ENCODE measurements at regions not wholly inside any gene's neighbourhood (a gene's known extent, or its start where the extent isn't known, plus 50 kb on each side); places are given as distances from the start of the nearest gene placed in this dataset.
"Not testable (repeated sequence)": the region's sequence is repeated elsewhere in the genome, so short reads cannot be mapped to it uniquely, and the experiment has no call there.

GRCh38 chrX:77061545-77061944 is 385.6 kb upstream of the FGF16 start:
- no peak overlapping the region for H3K4me3 ChIP-seq (ENCODE audit: low read length)
- no peak for TF ChIP-seq ZNF274 (IDR thresholded peaks at IDR 0.05; ENCODE audit: low read depth, low read length)

- TF ChIP-seq ZNF274 (IDR thresholded peaks at IDR 0.05; ENCODE audit: low read depth, low read length): no peak
- H3K4me3 ChIP-seq (ENCODE audit: low read length): no peak overlapping the region
Observed at GRCh38 chrX:77065896-77066295, 381.3 kb upstream of the FGF16 start.

DNA sequence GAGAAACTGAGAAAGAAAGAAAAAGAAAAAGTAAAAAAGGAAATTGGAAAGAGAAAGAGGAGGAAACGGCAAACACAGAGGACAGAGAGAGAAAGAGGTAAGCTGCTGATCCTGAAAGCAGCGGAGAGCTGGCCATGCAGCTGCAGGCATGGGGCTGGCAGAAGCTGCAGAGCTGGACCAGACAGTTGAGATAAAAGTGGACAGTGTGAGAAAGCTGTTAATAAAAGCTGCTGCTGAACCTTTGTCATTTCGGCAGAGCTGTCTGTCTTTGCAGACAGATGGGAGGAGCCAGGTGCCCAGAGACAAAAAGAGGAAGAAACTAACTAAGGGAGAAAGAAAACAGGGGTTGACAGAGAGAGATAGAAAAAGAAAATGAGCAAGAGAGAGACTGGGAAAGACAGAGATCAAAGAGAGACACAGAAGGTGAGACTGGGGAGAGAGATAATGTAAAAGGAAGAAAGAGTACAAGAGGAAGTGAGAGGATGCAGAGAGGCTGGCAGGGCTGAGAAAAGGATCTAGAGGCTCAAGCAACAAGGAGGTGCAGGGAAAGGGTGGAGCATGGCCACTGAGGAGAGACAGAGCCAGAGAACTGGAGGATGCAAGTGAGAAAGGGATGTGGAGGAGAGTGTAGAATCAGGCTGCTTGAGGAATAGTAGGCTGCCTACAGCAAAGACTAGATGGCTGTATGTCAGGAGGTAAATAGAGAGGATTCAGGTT is 376.8 kb upstream of the FGF16 start:
- no peak for TF ChIP-seq ZNF274 (IDR thresholded peaks at IDR 0.05; ENCODE audit: low read depth, low read length)
- peak overlapping the region; percentile 10; the same call in 1 of the 2 replicates for H3K4me3 ChIP-seq (ENCODE audit: low read length)

DNA sequence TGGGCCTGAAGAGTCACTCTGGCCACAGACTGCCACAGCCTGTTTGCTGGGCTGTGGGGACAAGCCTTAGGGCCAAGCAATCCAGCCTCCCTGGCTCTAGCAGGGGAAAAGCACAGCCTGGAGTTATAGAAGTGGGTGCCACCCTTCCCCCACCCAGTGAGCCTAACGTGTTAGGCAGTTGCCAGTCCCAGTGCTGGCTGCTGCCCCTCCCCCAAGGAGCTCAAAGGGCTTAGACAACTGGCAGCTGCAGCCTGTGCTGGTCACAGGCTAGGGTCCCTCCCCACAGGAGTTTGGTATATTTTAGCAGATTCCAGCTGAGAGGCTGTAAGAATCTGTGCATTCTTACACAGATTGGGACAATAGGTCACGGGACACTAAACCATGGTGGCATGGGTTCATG is 370.3 kb upstream of the FGF16 start:
- no peak for TF ChIP-seq ZNF274 (IDR thresholded peaks at IDR 0.05; ENCODE audit: low read depth, low read length)
- no peak overlapping the region for H3K4me3 ChIP-seq (ENCODE audit: low read length)

GRCh38 chrX:77081237-77081636 is 366.0 kb upstream of the FGF16 start:
- not testable (repeated sequence) for H3K4me3 ChIP-seq (ENCODE audit: low read length)

- no peak for TF ChIP-seq ZNF274 (IDR thresholded peaks at IDR 0.05; ENCODE audit: low read depth, low read length)
Observed at GRCh38 chrX:77085372-77085771, 361.8 kb upstream of the FGF16 start.

GRCh38 chrX:77087529-77088169 is 359.5 kb upstream of the FGF16 start:
- no peak for TF ChIP-seq ZNF274 (IDR thresholded peaks at IDR 0.05; ENCODE audit: low read depth, low read length)

More at GRCh38 chrX:77085372-77085771, 361.8 kb upstream of the FGF16 start:
- no peak overlapping the region for H3K4me3 ChIP-seq (ENCODE audit: low read length)

DNA sequence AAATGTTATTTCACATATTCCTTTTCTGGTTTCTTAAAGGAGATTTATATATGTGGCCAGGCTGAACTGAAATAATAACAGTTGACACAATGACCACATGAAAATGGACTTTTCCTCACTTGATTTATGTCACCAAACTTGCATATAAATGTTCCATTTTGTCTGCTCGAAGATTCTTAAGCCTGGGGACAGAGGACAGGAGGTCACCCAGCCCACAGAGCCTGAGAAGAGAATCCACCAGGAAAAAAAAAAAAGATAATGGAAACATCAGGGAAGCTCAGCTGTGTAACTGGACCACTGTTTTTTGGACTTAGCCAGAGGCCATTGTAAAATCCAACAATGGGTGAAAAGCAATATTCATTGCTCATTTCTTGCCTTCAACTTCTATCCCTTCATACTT is 359.0 kb upstream of the FGF16 start:
- no peak for TF ChIP-seq ZNF274 (IDR thresholded peaks at IDR 0.05; ENCODE audit: low read depth, low read length)
- no peak overlapping the region for H3K4me3 ChIP-seq (ENCODE audit: low read length)

More at GRCh38 chrX:77087529-77088169, 359.5 kb upstream of the FGF16 start:
- no peak overlapping the region for H3K4me3 ChIP-seq (ENCODE audit: low read length)

DNA sequence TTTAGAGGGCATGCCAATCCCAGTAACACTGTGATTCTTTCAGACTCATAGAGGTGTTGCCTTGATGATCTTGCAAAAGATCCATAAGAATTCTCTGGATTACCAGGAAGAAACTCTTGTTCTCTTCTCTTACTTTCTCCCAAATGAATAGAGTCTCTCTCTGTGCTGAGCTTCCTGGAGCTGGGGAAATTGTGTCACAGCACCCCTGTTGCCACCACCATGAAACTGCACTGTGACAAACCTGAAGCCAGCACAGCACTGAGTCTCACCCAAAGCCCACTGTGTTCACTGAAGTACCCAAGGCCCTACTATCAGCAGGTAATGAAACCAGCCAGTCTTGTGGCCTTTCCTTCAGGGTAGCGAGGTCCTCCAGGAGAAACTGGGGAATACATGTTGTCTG is 332.7 kb upstream of the FGF16 start:
- no peak overlapping the region for H3K4me3 ChIP-seq (ENCODE audit: low read length)
- TF ChIP-seq ZNF274 (IDR thresholded peaks at IDR 0.05; ENCODE audit: low read depth, low read length): no peak

DNA sequence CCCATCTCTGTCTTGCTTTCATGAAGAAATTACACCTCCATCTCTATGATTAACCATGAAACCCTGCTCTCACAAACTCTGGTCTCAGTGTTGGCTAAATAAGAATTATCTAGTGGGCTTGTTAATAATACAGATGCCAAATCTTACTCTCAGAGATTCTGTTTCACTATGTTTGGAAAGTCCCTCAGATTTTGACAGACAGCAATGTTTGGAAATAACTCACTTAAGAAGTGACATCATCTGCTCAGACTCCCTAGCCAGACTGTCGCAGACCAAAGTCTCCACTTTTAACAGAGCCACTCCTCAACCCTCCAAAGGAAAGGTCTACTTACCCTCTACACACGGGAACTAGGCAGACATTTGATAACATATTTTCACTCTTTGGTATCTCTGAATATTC is 328.5 kb upstream of the FGF16 start:
- TF ChIP-seq ZNF274 (IDR thresholded peaks at IDR 0.05; ENCODE audit: low read depth, low read length): no peak
- H3K4me3 ChIP-seq (ENCODE audit: low read length): no peak overlapping the region

- no peak overlapping the region for H3K4me3 ChIP-seq (ENCODE audit: low read length)
- no peak for TF ChIP-seq ZNF274 (IDR thresholded peaks at IDR 0.05; ENCODE audit: low read depth, low read length)
Observed at GRCh38 chrX:77119706-77120105, 327.5 kb upstream of the FGF16 start.

- H3K4me3 ChIP-seq (ENCODE audit: low read length): not testable (repeated sequence)
Observed at GRCh38 chrX:77123917-77124316, 323.3 kb upstream of the FGF16 start.

- not testable (repeated sequence) for H3K4me3 ChIP-seq (ENCODE audit: low read length)
Observed at GRCh38 chrX:77127571-77127970, 319.6 kb upstream of the FGF16 start.

DNA sequence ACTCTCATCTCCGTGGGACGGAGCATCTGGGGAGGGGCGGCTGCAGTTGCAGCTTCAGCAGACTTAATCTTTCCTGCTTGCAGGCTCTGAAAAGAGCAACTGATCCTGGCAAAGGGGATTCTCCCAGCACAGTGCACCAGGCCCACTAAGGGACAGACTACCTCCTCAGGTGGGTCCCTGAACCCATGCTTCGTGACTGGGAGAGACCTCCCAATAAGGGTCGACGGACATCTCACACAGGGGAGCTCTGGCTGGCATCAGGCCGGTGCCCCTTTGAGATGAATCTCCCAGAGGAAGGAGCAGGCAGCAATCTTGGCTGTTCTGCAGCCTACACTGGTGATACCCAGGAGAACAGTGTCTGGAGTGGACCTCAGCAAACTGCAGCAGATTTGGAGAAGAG is 303.3 kb upstream of the FGF16 start:
- no peak for TF ChIP-seq ZNF274 (IDR thresholded peaks at IDR 0.05; ENCODE audit: low read depth, low read length)
- no peak overlapping the region for H3K4me3 ChIP-seq (ENCODE audit: low read length)

DNA sequence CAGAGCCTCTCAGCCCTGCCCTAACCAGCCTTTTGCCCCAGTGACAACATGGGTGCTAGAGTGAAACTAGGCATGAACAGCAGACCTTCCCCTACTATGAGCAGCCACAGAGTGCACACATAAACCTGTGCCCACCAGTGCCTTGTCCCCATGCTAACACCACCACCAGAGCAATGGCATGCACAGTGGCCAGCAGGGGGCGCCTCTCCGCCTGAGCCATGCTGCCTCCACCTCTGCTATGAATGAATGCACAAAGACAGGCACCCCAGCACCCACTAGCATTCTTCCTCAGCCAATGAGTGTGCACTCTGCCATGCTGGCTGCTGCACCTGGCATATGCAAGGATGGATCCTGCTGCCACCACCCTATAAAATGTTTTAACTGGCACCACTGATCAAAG is 286.9 kb upstream of the FGF16 start:
- TF ChIP-seq ZNF274 (IDR thresholded peaks at IDR 0.05; ENCODE audit: low read depth, low read length): no peak
- no peak overlapping the region for H3K4me3 ChIP-seq (ENCODE audit: low read length)

DNA sequence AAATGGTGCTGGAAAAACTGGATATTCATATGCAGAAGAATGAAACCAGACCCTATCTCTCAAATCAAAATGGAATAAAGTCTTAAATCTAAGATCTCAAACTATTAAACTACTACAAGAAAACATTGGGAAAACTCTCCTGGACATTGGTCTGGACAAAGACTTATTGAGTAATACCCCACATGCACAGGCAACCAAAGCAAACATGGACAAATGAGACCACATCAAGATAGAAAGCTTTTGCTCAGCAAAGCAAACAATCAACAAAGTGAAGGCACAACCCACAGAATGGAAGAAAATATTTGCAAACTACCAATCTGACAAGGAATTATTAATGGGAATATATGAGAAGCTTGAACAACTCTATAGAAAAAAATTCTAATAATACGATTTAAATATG is 284.4 kb upstream of the FGF16 start:
- H3K4me3 ChIP-seq (ENCODE audit: low read length): no peak overlapping the region
- TF ChIP-seq ZNF274 (IDR thresholded peaks at IDR 0.05; ENCODE audit: low read depth, low read length): no peak

Data from GM08714 (cell line).